Sigmoid colon (tissue), 6 donors: ENCODE measurements at regions not wholly inside any gene's neighbourhood (a gene's known extent, or its start where the extent isn't known, plus 50 kb on each side); places are given as distances from the start of the nearest gene placed in this dataset.

Experiments
- DNase-seq: peaks from one replicate; pipeline ENCODE4 v3.0.0-alpha.2; 2019
- H3K27ac ChIP-seq, 4 donors: fragments of 200-600 bp; sonication (generic); one replicate each; pipeline ENCODE4 v1.5.1; 2016 to 2019; ENCODE audit warnings: mild to moderate bottlenecking in 1 of 4
- H3K27me3 ChIP-seq, 3 donors: fragments of 200-600 bp; sonication (generic); one replicate each; pipeline ENCODE4 v1.5.1; 2019; ENCODE audit warnings: mild to moderate bottlenecking in 1 of 3
- H3K36me3 ChIP-seq, 4 donors: fragments of 200-600 bp; sonication (generic); one replicate each; pipeline ENCODE4 v1.5.1; 2016 to 2019
- H3K4me1 ChIP-seq, 4 donors: fragments of 200-600 bp; sonication (generic); one replicate each; pipeline ENCODE4 v1.5.1; 2017 to 2019
- H3K4me3 ChIP-seq, 4 donors: fragments of 200-600 bp; sonication (generic); one replicate each; pipeline ENCODE4 v1.5.1; 2017 to 2019; ENCODE audit warnings: mild to moderate bottlenecking in 2 of 4, moderate library complexity in 1 of 4
- H3K9me3 ChIP-seq, 4 donors: fragments of 200-600 bp in 3 of 4; sonication (generic) in 3 of 4; one replicate each; pipeline versions ENCODE4 v1.5.1 to v1.6.1; 2013 to 2019
- EP300 ChIP-seq, 4 donors: sonication (generic); formaldehyde crosslinking; IDR thresholded peaks; one replicate each; pipeline ENCODE4 v1.6.1; 2017; ENCODE audit warnings: antibody characterized with exemption in 4 of 4
- POLR2A ChIP-seq, 2 donors: fragments of 450-650 bp; IDR thresholded peaks; one replicate each; pipeline ENCODE4 v1.6.1; 2016; ENCODE audit warnings: antibody characterized with exemption in 2 of 2, mild to moderate bottlenecking in 2 of 2, moderate library complexity in 2 of 2
- POLR2AphosphoS5 ChIP-seq, 4 donors: sonication (generic); formaldehyde crosslinking; IDR thresholded peaks; one replicate each; pipeline ENCODE4 v1.6.1; 2017; ENCODE audit warnings: antibody characterized with exemption in 4 of 4
- WGBS, 2 donors: extraction: QIAGEN DNeasy Blood & Tissue Kit; methylation state at CpG; one replicate each; pipeline ENCODE4 v1.1.7; 2013; 5-methylcytosine and 5-hydroxymethylcytosine counted together
- intact Hi-C: fragments of 100-400 bp; cut with DNase I; formaldehyde crosslinking; loops from one replicate; pipeline ENCODE4 v1.15.1; 2023
- TF ChIP-seq, protein P1 (sequence below), 4 experiments: fragments of 450-650 bp in 3 of 4; fragments of 200-600 bp in 1 of 4; IDR thresholded peaks; one replicate each; pipeline ENCODE4 v1.5.1; 2016 to 2019; ENCODE audit warnings: antibody characterized with exemption in 4 of 4, mild to moderate bottlenecking in 3 of 4, moderate library complexity in 2 of 4
- donor health status: healthy with polysubstance abuse.
- donor health status: healthy.

DNA sequence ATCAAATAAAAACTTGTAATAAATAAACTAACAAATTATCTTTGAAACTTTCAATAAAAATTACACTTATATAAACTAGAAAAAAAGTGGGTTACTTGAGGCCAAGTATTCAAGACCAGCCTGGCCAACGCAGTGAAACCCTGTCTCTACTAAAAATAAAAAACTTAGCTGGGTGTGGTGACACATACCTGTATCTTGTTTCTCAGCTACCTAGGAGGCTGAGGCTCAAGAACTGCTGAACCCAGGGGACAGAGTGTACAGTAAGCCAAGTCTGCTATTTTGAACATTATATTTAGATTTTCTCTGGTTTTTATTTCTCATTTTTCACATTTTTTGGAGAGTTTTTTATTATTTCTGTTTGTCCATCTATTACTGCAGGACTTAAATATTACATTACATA, 1397.6 kb upstream of the B3GALT2 start:
- intact Hi-C loops: no loop called here
- Histone ChIP-seq H3K27me3 (no peaks in the 10 kb centered on the region), H3K4me3 (no peak overlapping the region), H3K9me3 (no peaks in the 10 kb centered on the region), H3K4me1 (no peaks in the 10 kb centered on the region), H3K36me3 (no peaks in the 10 kb centered on the region), H3K27ac (no peak overlapping the region)
- no peak for DNase-seq
- WGBS, 2 donors: 69 to 91% methylated on average over 1 of the region's 1 CpG
- TF ChIP-seq POLR2A (IDR thresholded peaks at IDR 0.05): no peak

GRCh38 chr1:194570476-194570875, 1384.1 kb upstream of the B3GALT2 start:
- Histone ChIP-seq H3K9me3 (no peaks in the 10 kb centered on the region), H3K36me3 (no peaks in the 10 kb centered on the region), H3K27me3 (no peaks in the 10 kb centered on the region), H3K4me3 (no peak overlapping the region), H3K4me1 (no peaks in the 10 kb centered on the region), H3K27ac (no peak overlapping the region)
- TF ChIP-seq EP300 (IDR thresholded peaks at IDR 0.05): no peak
- no peak for TF ChIP-seq POLR2AphosphoS5 (IDR thresholded peaks at IDR 0.05)
- TF ChIP-seq POLR2A (IDR thresholded peaks at IDR 0.05): no peak
- TF ChIP-seq, protein P1, sequence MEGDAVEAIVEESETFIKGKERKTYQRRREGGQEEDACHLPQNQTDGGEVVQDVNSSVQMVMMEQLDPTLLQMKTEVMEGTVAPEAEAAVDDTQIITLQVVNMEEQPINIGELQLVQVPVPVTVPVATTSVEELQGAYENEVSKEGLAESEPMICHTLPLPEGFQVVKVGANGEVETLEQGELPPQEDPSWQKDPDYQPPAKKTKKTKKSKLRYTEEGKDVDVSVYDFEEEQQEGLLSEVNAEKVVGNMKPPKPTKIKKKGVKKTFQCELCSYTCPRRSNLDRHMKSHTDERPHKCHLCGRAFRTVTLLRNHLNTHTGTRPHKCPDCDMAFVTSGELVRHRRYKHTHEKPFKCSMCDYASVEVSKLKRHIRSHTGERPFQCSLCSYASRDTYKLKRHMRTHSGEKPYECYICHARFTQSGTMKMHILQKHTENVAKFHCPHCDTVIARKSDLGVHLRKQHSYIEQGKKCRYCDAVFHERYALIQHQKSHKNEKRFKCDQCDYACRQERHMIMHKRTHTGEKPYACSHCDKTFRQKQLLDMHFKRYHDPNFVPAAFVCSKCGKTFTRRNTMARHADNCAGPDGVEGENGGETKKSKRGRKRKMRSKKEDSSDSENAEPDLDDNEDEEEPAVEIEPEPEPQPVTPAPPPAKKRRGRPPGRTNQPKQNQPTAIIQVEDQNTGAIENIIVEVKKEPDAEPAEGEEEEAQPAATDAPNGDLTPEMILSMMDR (IDR thresholded peaks at IDR 0.05): no peak
- intact Hi-C loops: no loop called here
- no peak for DNase-seq

- H3K27ac ChIP-seq: no peak overlapping the region
- intact Hi-C loops: no loop called here
- TF ChIP-seq POLR2A (IDR thresholded peaks at IDR 0.05) (no peak), EP300 (IDR thresholded peaks at IDR 0.05) (no peak), POLR2AphosphoS5 (IDR thresholded peaks at IDR 0.05) (no peak)
- TF ChIP-seq, protein P1 (IDR thresholded peaks at IDR 0.05): no peak
- no peak overlapping the region for H3K4me3 ChIP-seq
- H3K36me3 ChIP-seq: no peaks in the 10 kb centered on the region
- H3K9me3 ChIP-seq: no peaks in the 10 kb centered on the region
- H3K4me1 ChIP-seq: no peaks in the 10 kb centered on the region
- no peaks in the 10 kb centered on the region for H3K27me3 ChIP-seq
- no peak for DNase-seq
Measured at GRCh38 chr1:194568610-194569009, 1382.2 kb upstream of the B3GALT2 start.

GRCh38 chr1:194548071-194548470, 1361.7 kb upstream of the B3GALT2 start:
- intact Hi-C loops: no loop called here
- H3K27me3 ChIP-seq: no peaks in the 10 kb centered on the region
- TF ChIP-seq POLR2AphosphoS5 (IDR thresholded peaks at IDR 0.05): no peak
- TF ChIP-seq, protein P1 (IDR thresholded peaks at IDR 0.05): no peak
- no peak for TF ChIP-seq EP300 (IDR thresholded peaks at IDR 0.05)
- no peak for TF ChIP-seq POLR2A (IDR thresholded peaks at IDR 0.05)
- no peaks in the 10 kb centered on the region for H3K9me3 ChIP-seq
- H3K4me1 ChIP-seq: no peaks in the 10 kb centered on the region
- H3K36me3 ChIP-seq: no peaks in the 10 kb centered on the region
- no peak overlapping the region for H3K4me3 ChIP-seq
- no peak overlapping the region for H3K27ac ChIP-seq
- no peak for DNase-seq

DNA sequence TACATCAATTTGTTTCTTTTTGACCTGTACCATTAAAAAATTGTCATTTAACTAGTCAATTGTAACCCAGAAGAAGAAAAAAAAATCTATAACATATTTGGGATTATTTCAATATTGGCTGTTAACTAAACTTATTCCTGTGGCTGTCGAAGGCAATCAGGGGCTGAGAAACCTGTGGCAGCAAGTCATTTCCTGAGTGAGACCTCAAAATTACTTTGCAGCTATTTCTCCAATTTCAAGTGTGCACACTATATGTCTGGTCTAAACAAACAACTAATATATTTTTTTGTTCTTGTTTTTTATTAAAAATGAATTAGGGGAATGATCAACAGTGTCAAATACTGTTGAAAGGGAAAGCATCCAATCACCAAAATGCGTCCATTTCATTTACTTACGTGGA, 1357.6 kb upstream of the B3GALT2 start:
- Histone ChIP-seq H3K27ac (no peak overlapping the region), H3K36me3 (no peaks in the 10 kb centered on the region), H3K27me3 (no peaks in the 10 kb centered on the region), H3K4me1 (no peaks in the 10 kb centered on the region), H3K9me3 (no peaks in the 10 kb centered on the region), H3K4me3 (no peak overlapping the region)
- no peak for TF ChIP-seq POLR2A (IDR thresholded peaks at IDR 0.05)
- WGBS, 2 donors: 82 to 89% methylated on average over 3 of the region's 3 CpGs
- DNase-seq: no peak
- intact Hi-C loops: no loop called here

GRCh38 chr1:194538453-194538852, 1352.0 kb upstream of the B3GALT2 start:
- Histone ChIP-seq H3K27ac (no peak overlapping the region), H3K9me3 (no peaks in the 10 kb centered on the region), H3K4me3 (no peak overlapping the region), H3K27me3 (no peaks in the 10 kb centered on the region), H3K4me1 (no peaks in the 10 kb centered on the region), H3K36me3 (no peaks in the 10 kb centered on the region)
- 46 to 62% methylated on average over 2 of the region's 2 CpGs for WGBS, 2 donors
- TF ChIP-seq EP300 (IDR thresholded peaks at IDR 0.05) (no peak), POLR2A (IDR thresholded peaks at IDR 0.05) (no peak), POLR2AphosphoS5 (IDR thresholded peaks at IDR 0.05) (no peak)
- TF ChIP-seq, protein P1 (IDR thresholded peaks at IDR 0.05): no peak
- intact Hi-C loops: no loop called here
- no peak for DNase-seq
